GM23338 (cell line): ENCODE measurements at regions not wholly inside any gene's neighbourhood (a gene's known extent, or its start where the extent isn't known, plus 50 kb on each side); places are given as distances from the start of the nearest gene placed in this dataset.

ENCODE experiments used
- ATAC-seq: fragments of 200-7000 bp; cut with Tn5 transposase; 3 replicates; pipeline ENCODE4 v1.9.1; 2020
- DNase-seq: peaks from one replicate; pipeline ENCODE4 v3.0.0-alpha.2; 2015; ENCODE audit warnings: low spot score
- H2AFZ ChIP-seq: fragments of 200-600 bp; sonication (generic); 2 replicates; pipeline ENCODE4 v1.8.0; 2016; ENCODE audit warnings: antibody characterized with exemption, mild to moderate bottlenecking, moderate library complexity
- H3F3A ChIP-seq: fragments of 200-600 bp; sonication (generic); replicated peaks from 2 replicates; pipeline ENCODE4 v1.8.0; 2017; ENCODE audit warnings: antibody characterized with exemption, mixed run types, low read depth
- H3K27ac ChIP-seq: fragments of 200-600 bp; sonication (generic); 2 replicates; pipeline ENCODE4 v1.6.1; 2016; ENCODE audit warnings: low read depth
- H3K27me3 ChIP-seq: fragments of 200-600 bp; sonication (generic); 2 replicates; pipeline ENCODE4 v1.8.0; 2016; ENCODE audit warnings: mild to moderate bottlenecking, mixed run types, moderate library complexity; ENCODE audit not compliant: insufficient read depth
- H3K36me3 ChIP-seq: fragments of 200-600 bp; sonication (generic); 2 replicates; pipeline ENCODE4 v1.8.0; 2016; ENCODE audit warnings: mild to moderate bottlenecking; ENCODE audit not compliant: insufficient read depth
- H3K4me1 ChIP-seq: fragments of 200-600 bp; sonication (generic); 2 replicates; pipeline ENCODE4 v1.8.0; 2016; ENCODE audit warnings: mild to moderate bottlenecking, moderate library complexity; ENCODE audit not compliant: insufficient read depth
- H3K4me2 ChIP-seq: fragments of 200-600 bp; sonication (generic); 2 replicates; pipeline ENCODE4 v1.7.1; 2017; ENCODE audit warnings: mixed run types
- H3K4me3 ChIP-seq: fragments of 200-600 bp; sonication (generic); 2 replicates; pipeline ENCODE4 v1.6.1; 2016; ENCODE audit warnings: mixed run types
- H3K79me2 ChIP-seq: fragments of 200-600 bp; sonication (generic); replicated peaks from 2 replicates; pipeline ENCODE4 v1.8.0; 2017; ENCODE audit warnings: mild to moderate bottlenecking; ENCODE audit not compliant: insufficient read depth
- H3K9me2 ChIP-seq: fragments of 200-600 bp; sonication (generic); 2 replicates; pipeline ENCODE4 v1.8.0; 2017; ENCODE audit not compliant: insufficient read depth
- H4K20me1 ChIP-seq: fragments of 200-600 bp; sonication (generic); replicated peaks from 2 replicates; pipeline ENCODE4 v1.8.0; 2017; ENCODE audit warnings: mild to moderate bottlenecking; ENCODE audit not compliant: insufficient read depth
- H3K27ac Mint-ChIP-seq: 2 replicates; pipeline ENCODE4 v1.8.0; 2020; ENCODE audit warnings: inconsistent platforms, mild to moderate bottlenecking, moderate library complexity, mixed read lengths
- H3K27me3 Mint-ChIP-seq: 3 replicates; pipeline ENCODE4 v1.8.0; 2022; ENCODE audit warnings: low read depth, mild to moderate bottlenecking, moderate library complexity, mixed read lengths, inconsistent platforms; ENCODE audit not compliant: insufficient read depth, poor library complexity
- H3K36me3 Mint-ChIP-seq: 3 replicates; pipeline ENCODE4 v1.8.0; 2021; ENCODE audit warnings: low read depth, mild to moderate bottlenecking, inconsistent platforms, moderate library complexity, mixed read lengths
- H3K4me1 Mint-ChIP-seq: 3 replicates; pipeline ENCODE4 v1.8.0; 2020; ENCODE audit warnings: mild to moderate bottlenecking, inconsistent platforms, mixed read lengths
- H3K4me3 Mint-ChIP-seq: 3 replicates; pipeline ENCODE4 v1.8.0; 2021; ENCODE audit warnings: moderate library complexity, mild to moderate bottlenecking, inconsistent platforms, mixed read lengths
- H3K9me3 Mint-ChIP-seq: 3 replicates; pipeline ENCODE4 v1.8.0; 2020; ENCODE audit warnings: moderate library complexity, mild to moderate bottlenecking, inconsistent platforms, mixed read lengths
- EZH2 ChIP-seq: fragments of 200-600 bp; sonication (generic); IDR thresholded peaks from one replicate; pipeline ENCODE4 v1.8.0; 2017; ENCODE audit warnings: antibody characterized with exemption, mild to moderate bottlenecking, low read depth; ENCODE audit not compliant: unreplicated experiment
- EZH2phosphoT487 ChIP-seq: fragments of 200-600 bp; sonication (generic); IDR thresholded peaks from one replicate; pipeline ENCODE4 v1.8.1; 2018; ENCODE audit warnings: antibody characterized with exemption; ENCODE audit not compliant: unreplicated experiment
- STAT1 ChIP-seq: IDR thresholded peaks from one replicate; pipeline ENCODE4 v1.6.1; 2016; ENCODE audit warnings: antibody characterized with exemption; ENCODE audit not compliant: unreplicated experiment
- ZNF331 ChIP-seq: fragments of 250-450 bp; sonication (Bioruptor Pico); IDR thresholded peaks from 2 replicates; pipeline ENCODE4 v1.5.0; 2020; ENCODE audit warnings: low read depth, mild to moderate bottlenecking, moderate library complexity
- TF ChIP-seq, protein P1 (sequence below): fragments of 250-450 bp; sonication (Bioruptor Pico); IDR thresholded peaks from 2 replicates; pipeline ENCODE4 v1.5.0; 2020; ENCODE audit warnings: mild to moderate bottlenecking, moderate library complexity

DNA sequence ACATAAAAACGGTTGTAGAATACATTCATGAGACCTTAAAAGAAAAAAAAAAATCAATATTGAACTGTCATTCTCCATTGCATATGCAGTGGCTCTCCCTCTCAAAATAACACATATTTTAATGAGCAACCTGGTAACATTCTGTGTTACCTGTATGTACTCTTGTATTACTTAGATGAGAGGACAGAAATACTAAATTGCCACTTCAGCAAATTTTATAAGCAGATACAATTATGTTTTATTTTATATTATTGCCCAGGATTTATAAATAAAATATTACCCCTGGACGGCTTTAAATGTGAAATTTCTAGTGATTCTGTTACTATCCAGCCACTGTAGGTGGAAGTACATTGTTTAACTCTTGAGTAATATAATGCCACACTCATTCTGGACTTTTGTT, 463.2 kb upstream of the ROBO1 start:
- H3K27ac Mint-ChIP-seq = no peak overlapping the region
- Histone ChIP-seq H3K27ac (no peak overlapping the region), H3K79me2 (no peaks in the 10 kb centered on the region), H3K4me1 (peaks cover 9% of the 10 kb centered on the region), H3K27me3 (no peaks in the 10 kb centered on the region), H3K9me2 (no peaks in the 10 kb centered on the region), H3K4me2 (no peak overlapping the region), H3F3A (no peaks in the 10 kb centered on the region), H4K20me1 (no peaks in the 10 kb centered on the region), H3K36me3 (no peaks in the 10 kb centered on the region), H3K4me3 (no peak overlapping the region), H2AFZ (no peak overlapping the region)
- no peak overlapping the region for H3K4me3 Mint-ChIP-seq
- no peaks in the 10 kb centered on the region for H3K27me3 Mint-ChIP-seq
- H3K36me3 Mint-ChIP-seq = no peaks in the 10 kb centered on the region
- H3K9me3 Mint-ChIP-seq = no peaks in the 10 kb centered on the region; the same call in 2 of the 3 replicates
- TF ChIP-seq EZH2 (no peak), STAT1 (no peak), ZNF331 (CRISPR knock-in tag) (no peak)
- TF ChIP-seq, protein P1, sequence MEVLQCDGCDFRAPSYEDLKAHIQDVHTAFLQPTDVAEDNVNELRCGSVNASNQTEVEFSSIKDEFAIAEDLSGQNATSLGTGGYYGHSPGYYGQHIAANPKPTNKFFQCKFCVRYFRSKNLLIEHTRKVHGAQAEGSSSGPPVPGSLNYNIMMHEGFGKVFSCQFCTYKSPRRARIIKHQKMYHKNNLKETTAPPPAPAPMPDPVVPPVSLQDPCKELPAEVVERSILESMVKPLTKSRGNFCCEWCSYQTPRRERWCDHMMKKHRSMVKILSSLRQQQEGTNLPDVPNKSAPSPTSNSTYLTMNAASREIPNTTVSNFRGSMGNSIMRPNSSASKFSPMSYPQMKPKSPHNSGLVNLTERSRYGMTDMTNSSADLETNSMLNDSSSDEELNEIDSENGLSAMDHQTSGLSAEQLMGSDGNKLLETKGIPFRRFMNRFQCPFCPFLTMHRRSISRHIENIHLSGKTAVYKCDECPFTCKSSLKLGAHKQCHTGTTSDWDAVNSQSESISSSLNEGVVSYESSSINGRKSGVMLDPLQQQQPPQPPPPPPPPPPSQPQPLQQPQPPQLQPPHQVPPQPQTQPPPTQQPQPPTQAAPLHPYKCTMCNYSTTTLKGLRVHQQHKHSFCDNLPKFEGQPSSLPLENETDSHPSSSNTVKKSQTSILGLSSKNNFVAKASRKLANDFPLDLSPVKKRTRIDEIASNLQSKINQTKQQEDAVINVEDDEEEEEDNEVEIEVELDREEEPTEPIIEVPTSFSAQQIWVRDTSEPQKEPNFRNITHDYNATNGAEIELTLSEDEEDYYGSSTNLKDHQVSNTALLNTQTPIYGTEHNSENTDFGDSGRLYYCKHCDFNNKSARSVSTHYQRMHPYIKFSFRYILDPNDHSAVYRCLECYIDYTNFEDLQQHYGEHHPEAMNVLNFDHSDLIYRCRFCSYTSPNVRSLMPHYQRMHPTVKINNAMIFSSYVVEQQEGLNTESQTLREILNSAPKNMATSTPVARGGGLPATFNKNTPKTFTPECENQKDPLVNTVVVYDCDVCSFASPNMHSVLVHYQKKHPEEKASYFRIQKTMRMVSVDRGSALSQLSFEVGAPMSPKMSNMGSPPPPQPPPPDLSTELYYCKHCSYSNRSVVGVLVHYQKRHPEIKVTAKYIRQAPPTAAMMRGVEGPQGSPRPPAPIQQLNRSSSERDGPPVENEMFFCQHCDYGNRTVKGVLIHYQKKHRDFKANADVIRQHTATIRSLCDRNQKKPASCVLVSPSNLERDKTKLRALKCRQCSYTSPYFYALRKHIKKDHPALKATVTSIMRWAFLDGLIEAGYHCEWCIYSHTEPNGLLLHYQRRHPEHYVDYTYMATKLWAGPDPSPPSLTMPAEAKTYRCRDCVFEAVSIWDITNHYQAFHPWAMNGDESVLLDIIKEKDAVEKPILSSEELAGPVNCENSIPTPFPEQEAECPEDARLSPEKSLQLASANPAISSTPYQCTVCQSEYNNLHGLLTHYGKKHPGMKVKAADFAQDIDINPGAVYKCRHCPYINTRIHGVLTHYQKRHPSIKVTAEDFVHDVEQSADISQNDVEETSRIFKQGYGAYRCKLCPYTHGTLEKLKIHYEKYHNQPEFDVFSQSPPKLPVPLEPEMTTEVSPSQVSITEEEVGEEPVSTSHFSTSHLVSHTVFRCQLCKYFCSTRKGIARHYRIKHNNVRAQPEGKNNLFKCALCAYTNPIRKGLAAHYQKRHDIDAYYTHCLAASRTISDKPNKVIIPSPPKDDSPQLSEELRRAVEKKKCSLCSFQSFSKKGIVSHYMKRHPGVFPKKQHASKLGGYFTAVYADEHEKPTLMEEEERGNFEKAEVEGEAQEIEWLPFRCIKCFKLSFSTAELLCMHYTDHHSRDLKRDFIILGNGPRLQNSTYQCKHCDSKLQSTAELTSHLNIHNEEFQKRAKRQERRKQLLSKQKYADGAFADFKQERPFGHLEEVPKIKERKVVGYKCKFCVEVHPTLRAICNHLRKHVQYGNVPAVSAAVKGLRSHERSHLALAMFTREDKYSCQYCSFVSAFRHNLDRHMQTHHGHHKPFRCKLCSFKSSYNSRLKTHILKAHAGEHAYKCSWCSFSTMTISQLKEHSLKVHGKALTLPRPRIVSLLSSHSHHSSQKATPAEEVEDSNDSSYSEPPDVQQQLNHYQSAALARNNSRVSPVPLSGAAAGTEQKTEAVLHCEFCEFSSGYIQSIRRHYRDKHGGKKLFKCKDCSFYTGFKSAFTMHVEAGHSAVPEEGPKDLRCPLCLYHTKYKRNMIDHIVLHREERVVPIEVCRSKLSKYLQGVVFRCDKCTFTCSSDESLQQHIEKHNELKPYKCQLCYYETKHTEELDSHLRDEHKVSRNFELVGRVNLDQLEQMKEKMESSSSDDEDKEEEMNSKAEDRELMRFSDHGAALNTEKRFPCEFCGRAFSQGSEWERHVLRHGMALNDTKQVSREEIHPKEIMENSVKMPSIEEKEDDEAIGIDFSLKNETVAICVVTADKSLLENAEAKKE = no peak
- no peak for DNase-seq
- H3K4me1 Mint-ChIP-seq = peaks cover 11% of the 10 kb centered on the region
- no peak for ATAC-seq

DNA sequence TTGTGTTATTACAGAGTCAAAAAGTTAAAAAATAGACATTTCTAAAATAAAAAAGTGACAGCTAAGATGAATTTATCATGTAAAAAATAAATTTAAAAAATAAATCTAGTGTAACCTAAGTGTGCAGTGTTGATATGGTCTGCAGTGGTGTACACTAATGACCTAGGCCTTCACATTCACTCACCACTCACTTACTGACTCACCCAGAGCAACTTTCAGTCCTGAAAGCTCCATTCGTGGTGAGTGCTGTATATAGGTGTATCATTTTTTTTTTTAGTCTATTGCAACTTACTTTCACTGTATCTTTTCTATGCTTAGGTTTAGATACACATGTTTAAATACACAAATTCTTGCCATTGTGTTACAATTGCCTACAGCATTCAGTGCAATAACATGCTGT, 459.4 kb upstream of the ROBO1 start:
- Mint-ChIP-seq H3K9me3 (no peaks in the 10 kb centered on the region; the same call in 2 of the 3 replicates), H3K4me3 (no peak overlapping the region), H3K4me1 (no peaks in the 10 kb centered on the region; the same call in 2 of the 3 replicates), H3K27ac (no peak overlapping the region), H3K27me3 (no peaks in the 10 kb centered on the region), H3K36me3 (no peaks in the 10 kb centered on the region)
- no peaks in the 10 kb centered on the region for H3F3A ChIP-seq
- H3K36me3 ChIP-seq = no peaks in the 10 kb centered on the region
- no peak overlapping the region for H3K27ac ChIP-seq
- no peaks in the 10 kb centered on the region for H4K20me1 ChIP-seq
- H2AFZ ChIP-seq = no peak overlapping the region
- H3K79me2 ChIP-seq = no peaks in the 10 kb centered on the region
- H3K4me3 ChIP-seq = no peak overlapping the region
- no peaks in the 10 kb centered on the region for H3K4me1 ChIP-seq
- no peaks in the 10 kb centered on the region for H3K27me3 ChIP-seq
- ATAC-seq = no peak
- DNase-seq = no peak
- no peak overlapping the region for H3K4me2 ChIP-seq
- no peaks in the 10 kb centered on the region for H3K9me2 ChIP-seq
- TF ChIP-seq ZNF331 (CRISPR knock-in tag) = no peak
- TF ChIP-seq EZH2phosphoT487 = no peak
- TF ChIP-seq, protein P1 = no peak
